ENCODE measurements at regions not wholly inside any gene's neighbourhood (a gene's known extent, or its start where the extent isn't known, plus 50 kb on each side); places are given as distances from the start of the nearest gene placed in this dataset.

DNA sequence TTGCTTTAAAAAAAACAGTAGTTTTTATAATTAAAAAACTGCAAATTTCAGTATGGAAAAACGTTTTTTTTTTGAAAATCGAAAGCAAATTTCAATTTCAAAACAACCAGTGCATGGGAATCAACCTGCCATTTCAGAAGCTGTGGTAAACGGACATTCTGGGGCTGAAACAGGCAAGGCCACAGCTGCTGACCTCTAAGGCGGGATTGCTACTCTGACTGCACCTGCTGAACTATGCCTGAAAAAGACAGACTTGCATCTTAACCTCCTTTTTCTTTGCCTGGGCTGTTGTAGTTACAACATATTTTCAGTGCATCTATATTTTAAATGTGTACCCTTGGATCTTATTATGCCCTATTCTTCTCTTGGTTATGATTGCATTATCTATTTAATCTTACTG lies 303.0 kb upstream of the SP8 start:
- ATAC-seq (no peak), DNase-seq (no peak)
- Mint-ChIP-seq H3K4me3 (no peak overlapping the region), H3K27ac (no peak overlapping the region), H3K4me1 (no peaks in the 10 kb centered on the region), H3K27me3 (ENCODE audit: low read depth in 2 of 2) (peaks cover 0 to 3% of the 10 kb centered on the region in 2 donors), H3K9me3 (peaks cover 4 to 8% of the 10 kb centered on the region in 2 donors), H3K36me3 (no peaks in the 10 kb centered on the region)
- Histone ChIP-seq H3K4me3 (ENCODE audit: low read length) (no peak overlapping the region), H3K27me3 (ENCODE audit: control insufficient read depth, insufficient read depth, low read length) (no peaks in the 10 kb centered on the region), H3K36me3 (ENCODE audit: control insufficient read depth, insufficient read depth, low read length) (no peaks in the 10 kb centered on the region), H3K27ac (ENCODE audit: low read length) (no peak overlapping the region), H3K4me1 (ENCODE audit: control insufficient read depth, insufficient read depth, low read length) (no peaks in the 10 kb centered on the region), H3K9me3 (ENCODE audit: control insufficient read depth, insufficient read depth, low read length) (no peaks in the 10 kb centered on the region)
- 84% methylated on average over 4 of the region's 4 CpGs for WGBS (ENCODE audit: insufficient coverage)
- TF ChIP-seq, protein P1, sequence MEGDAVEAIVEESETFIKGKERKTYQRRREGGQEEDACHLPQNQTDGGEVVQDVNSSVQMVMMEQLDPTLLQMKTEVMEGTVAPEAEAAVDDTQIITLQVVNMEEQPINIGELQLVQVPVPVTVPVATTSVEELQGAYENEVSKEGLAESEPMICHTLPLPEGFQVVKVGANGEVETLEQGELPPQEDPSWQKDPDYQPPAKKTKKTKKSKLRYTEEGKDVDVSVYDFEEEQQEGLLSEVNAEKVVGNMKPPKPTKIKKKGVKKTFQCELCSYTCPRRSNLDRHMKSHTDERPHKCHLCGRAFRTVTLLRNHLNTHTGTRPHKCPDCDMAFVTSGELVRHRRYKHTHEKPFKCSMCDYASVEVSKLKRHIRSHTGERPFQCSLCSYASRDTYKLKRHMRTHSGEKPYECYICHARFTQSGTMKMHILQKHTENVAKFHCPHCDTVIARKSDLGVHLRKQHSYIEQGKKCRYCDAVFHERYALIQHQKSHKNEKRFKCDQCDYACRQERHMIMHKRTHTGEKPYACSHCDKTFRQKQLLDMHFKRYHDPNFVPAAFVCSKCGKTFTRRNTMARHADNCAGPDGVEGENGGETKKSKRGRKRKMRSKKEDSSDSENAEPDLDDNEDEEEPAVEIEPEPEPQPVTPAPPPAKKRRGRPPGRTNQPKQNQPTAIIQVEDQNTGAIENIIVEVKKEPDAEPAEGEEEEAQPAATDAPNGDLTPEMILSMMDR (IDR thresholded peaks at IDR 0.05) = no peak
- intact Hi-C loops (cut with micrococcal nuclease) = no loop called here

DNA sequence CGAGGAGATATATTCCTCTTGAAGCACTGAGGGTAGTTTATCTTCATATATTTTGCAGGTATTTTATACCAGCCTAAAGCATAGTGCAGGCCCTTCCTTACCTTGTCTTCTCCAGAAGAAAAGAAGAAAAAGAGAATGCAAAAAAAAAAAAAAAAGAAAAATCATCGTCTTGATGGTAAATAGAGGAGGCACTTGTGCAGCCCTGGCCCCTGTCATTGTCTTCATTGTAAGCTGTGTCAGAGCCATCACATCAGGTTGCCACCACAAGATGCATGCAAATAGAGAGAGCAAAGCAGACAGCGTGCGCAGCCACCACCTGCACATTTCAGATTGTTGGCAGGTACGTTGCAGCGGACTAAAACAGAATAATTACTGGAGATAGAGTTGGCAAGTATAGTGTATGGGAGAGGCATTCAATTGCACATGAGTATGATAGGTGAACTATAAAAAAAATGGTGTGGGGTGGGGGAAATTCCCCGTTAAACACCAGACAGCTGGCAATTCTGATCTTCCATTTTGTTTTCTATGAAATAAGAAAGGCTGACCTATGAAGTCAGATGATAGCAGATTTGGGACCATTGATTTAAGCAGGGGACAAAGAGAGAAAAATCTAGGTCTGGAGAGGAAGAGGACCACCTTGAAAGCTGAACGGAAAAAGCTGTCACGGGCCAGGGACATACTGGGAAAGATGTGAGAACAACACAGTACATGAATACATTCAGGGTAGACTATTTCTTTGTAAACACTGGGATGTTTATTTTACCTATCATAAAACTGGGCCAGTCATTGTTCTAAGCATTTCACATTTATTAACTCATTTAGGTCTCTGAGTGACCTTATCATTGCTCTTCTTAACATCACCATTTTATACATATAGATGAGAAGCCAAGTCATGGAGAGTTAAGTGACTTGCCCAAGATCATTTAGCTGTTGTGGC lies 306.3 kb upstream of the SP8 start:
- Mint-ChIP-seq H3K36me3 (no peaks in the 10 kb centered on the region), H3K4me3 (no peak overlapping the region), H3K27ac (no peak overlapping the region), H3K4me1 (no peaks in the 10 kb centered on the region), H3K9me3 (peaks cover 3 to 4% of the 10 kb centered on the region in 2 donors), H3K27me3 (ENCODE audit: low read depth in 2 of 2) (peaks cover 0 to 9% of the 10 kb centered on the region in 2 donors)
- DNase-seq = no peak
- intact Hi-C loops (cut with micrococcal nuclease) = no loop called here
- Histone ChIP-seq H3K27me3 (ENCODE audit: control insufficient read depth, insufficient read depth, low read length) (no peaks in the 10 kb centered on the region), H3K9me3 (ENCODE audit: control insufficient read depth, insufficient read depth, low read length) (no peaks in the 10 kb centered on the region), H3K36me3 (ENCODE audit: control insufficient read depth, insufficient read depth, low read length) (no peaks in the 10 kb centered on the region), H3K4me3 (ENCODE audit: low read length) (no peak overlapping the region), H3K4me1 (ENCODE audit: control insufficient read depth, insufficient read depth, low read length) (no peaks in the 10 kb centered on the region), H3K27ac (ENCODE audit: low read length) (no peak overlapping the region)
- WGBS (ENCODE audit: insufficient coverage) = 93% methylated on average over 9 of the region's 9 CpGs
- TF ChIP-seq, protein P1 (IDR thresholded peaks at IDR 0.05) = no peak
- ATAC-seq = no peak

- H3K27ac Mint-ChIP-seq = no peak overlapping the region
- peaks cover 0 to 4% of the 10 kb centered on the region in 2 donors for H3K9me3 Mint-ChIP-seq
- DNase-seq (no peak), ATAC-seq (no peak)
- intact Hi-C loops (cut with micrococcal nuclease) = no loop called here
- H3K9me3 ChIP-seq (ENCODE audit: control insufficient read depth, insufficient read depth, low read length) = no peaks in the 10 kb centered on the region
- H3K4me3 ChIP-seq (ENCODE audit: low read length) = no peak overlapping the region
- no peak overlapping the region for H3K27ac ChIP-seq (ENCODE audit: low read length)
- no peaks in the 10 kb centered on the region for H3K36me3 Mint-ChIP-seq
- no peaks in the 10 kb centered on the region for H3K4me1 ChIP-seq (ENCODE audit: control insufficient read depth, insufficient read depth, low read length)
- peaks cover 0 to 6% of the 10 kb centered on the region in 2 donors for H3K27me3 Mint-ChIP-seq (ENCODE audit: low read depth in 2 of 2)
- no peak overlapping the region for H3K4me3 Mint-ChIP-seq
- H3K36me3 ChIP-seq (ENCODE audit: control insufficient read depth, insufficient read depth, low read length) = no peaks in the 10 kb centered on the region
- no peaks in the 10 kb centered on the region for H3K27me3 ChIP-seq (ENCODE audit: control insufficient read depth, insufficient read depth, low read length)
- no peaks in the 10 kb centered on the region for H3K4me1 Mint-ChIP-seq
- TF ChIP-seq, protein P1 (IDR thresholded peaks at IDR 0.05) = no peak
Observed at GRCh38 chr7:21094589-21094988, 307.9 kb upstream of the SP8 start.
